Spleen (tissue), 7 donors: ENCODE measurements at regions not wholly inside any gene's neighbourhood (a gene's known extent, or its start where the extent isn't known, plus 50 kb on each side); places are given as distances from the start of the nearest gene placed in this dataset.
"Not testable (repeated sequence)": the region's sequence is repeated elsewhere in the genome, so short reads cannot be mapped to it uniquely, and the experiment has no call there.

ENCODE experiments used
- POLR2A ChIP-seq, 3 donors: fragments of 450-650 bp; IDR thresholded peaks; one replicate each; pipeline ENCODE4 v1.5.1; 2017; ENCODE audit warnings: antibody characterized with exemption in 3 of 3, mild to moderate bottlenecking in 1 of 3
- TF ChIP-seq, protein P1 (sequence below), 11 experiments: fragments of 200-600 bp in 7 of 11; fragments of 450-650 bp in 4 of 11; sonication (generic) in 4 of 11; IDR thresholded peaks in 8 of 11; conservative IDR thresholded peaks in 3 of 11; 1 replicate in 7 of 11; 2 replicates in 4 of 11; pipeline versions ENCODE4 v1.4.0 to v1.8.0; 2016 to 2021; ENCODE audit warnings: antibody characterized with exemption in 11 of 11, inconsistent platforms in 4 of 11, mild to moderate bottlenecking in 1 of 11
- donor health status: DM: no; HTN: no; CAD: no; lungs with moderate emphysema.
- donor health status: DM: no; HTN: no; CAD: no.
- donor health status: DM: no; HTN: no; CAD: no.

DNA sequence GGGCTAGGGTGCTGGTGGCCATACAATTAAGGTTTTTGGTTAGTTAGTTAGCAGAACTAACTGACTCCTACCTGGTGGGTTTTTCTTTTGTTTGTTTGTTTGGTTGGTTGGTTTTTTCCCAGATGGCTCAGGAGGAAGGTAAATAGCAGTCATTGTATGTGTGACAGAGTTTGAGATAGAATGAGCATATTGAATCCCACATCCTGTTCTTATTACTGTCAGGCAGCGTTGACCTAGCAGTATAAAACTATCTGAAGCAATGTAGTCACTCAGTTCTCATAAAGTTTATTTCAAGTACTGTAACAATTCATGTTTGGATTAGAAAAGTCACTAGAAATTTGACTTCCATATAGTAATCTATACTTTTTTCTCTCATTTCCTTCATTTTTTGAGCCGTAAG, 113.5 kb upstream of the NBPF19 start:
- TF ChIP-seq, protein P1, sequence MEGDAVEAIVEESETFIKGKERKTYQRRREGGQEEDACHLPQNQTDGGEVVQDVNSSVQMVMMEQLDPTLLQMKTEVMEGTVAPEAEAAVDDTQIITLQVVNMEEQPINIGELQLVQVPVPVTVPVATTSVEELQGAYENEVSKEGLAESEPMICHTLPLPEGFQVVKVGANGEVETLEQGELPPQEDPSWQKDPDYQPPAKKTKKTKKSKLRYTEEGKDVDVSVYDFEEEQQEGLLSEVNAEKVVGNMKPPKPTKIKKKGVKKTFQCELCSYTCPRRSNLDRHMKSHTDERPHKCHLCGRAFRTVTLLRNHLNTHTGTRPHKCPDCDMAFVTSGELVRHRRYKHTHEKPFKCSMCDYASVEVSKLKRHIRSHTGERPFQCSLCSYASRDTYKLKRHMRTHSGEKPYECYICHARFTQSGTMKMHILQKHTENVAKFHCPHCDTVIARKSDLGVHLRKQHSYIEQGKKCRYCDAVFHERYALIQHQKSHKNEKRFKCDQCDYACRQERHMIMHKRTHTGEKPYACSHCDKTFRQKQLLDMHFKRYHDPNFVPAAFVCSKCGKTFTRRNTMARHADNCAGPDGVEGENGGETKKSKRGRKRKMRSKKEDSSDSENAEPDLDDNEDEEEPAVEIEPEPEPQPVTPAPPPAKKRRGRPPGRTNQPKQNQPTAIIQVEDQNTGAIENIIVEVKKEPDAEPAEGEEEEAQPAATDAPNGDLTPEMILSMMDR (IDR thresholded peaks at IDR 0.05 in 8 of 11, conservative IDR thresholded peaks at IDR 0.05 in 3 of 11) = not testable (repeated sequence)
- not testable (repeated sequence) for TF ChIP-seq POLR2A (IDR thresholded peaks at IDR 0.05)
